AG04450 (cell line): ENCODE measurements at regions not wholly inside any gene's neighbourhood (a gene's known extent, or its start where the extent isn't known, plus 50 kb on each side); places are given as distances from the start of the nearest gene placed in this dataset.

ENCODE experiments used
- CTCF ChIA-PET: fragments of 300-600, 350-600 bp; formaldehyde crosslinking; extraction: SDS; loops from one replicate; lab custom pipeline; 2022; ENCODE audit warnings: antibody characterized with exemption, inconsistent platforms; lab: Charles Lee
- POLR2A ChIA-PET: fragments of 350-600 bp; formaldehyde crosslinking; extraction: SDS; loops from one replicate; lab custom pipeline; 2021; ENCODE audit warnings: antibody characterized with exemption, inconsistent platforms; lab: Yijun Ruan, JAX
- DNase-seq: peaks from one replicate; pipeline ENCODE4 v3.0.0-alpha.2; 2011; ENCODE audit warnings: low read depth, low spot score
- H3K27ac ChIP-seq: one replicate; pipeline ENCODE4 v1.5.1; 2012; ENCODE audit warnings: low read depth, low read length, control low read depth
- H3K27me3 ChIP-seq: one replicate; pipeline ENCODE4 v1.6.0; 2012; ENCODE audit warnings: low read length; ENCODE audit not compliant: control insufficient read depth, insufficient read depth
- H3K4me3 ChIP-seq: 2 replicates; pipeline ENCODE4 v1.5.1; 2011; ENCODE audit warnings: mild to moderate bottlenecking, low read depth, low read length, control low read depth
- H3K9me3 ChIP-seq: 2 replicates; pipeline ENCODE4 v1.5.1; 2012; ENCODE audit warnings: low read length; ENCODE audit not compliant: control insufficient read depth, insufficient read depth
- TF ChIP-seq, protein P1 (sequence below): IDR thresholded peaks from 2 replicates; pipeline ENCODE4 v1.5.1; 2011; ENCODE audit warnings: low read depth, low read length, control low read depth, inconsistent platforms

DNA sequence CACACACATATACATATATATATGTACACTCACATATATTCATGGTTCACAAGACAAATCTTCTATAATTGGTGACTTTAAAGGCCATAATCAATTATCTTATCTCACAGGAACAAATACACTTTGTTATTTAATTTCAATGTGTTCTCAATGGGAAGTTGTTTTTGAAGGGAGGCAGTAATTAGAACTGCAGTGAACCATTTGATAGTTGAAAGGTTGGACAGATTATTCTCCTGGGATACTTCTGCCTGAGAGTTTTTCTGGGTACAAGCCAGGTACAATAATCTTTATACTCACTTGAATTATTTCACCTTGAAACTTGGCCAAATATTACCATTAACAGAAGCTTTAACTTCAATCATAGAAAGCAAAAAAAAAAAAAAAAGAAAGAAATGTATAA is 546.6 kb upstream of the LRRTM4 start:
- TF ChIP-seq, protein P1, sequence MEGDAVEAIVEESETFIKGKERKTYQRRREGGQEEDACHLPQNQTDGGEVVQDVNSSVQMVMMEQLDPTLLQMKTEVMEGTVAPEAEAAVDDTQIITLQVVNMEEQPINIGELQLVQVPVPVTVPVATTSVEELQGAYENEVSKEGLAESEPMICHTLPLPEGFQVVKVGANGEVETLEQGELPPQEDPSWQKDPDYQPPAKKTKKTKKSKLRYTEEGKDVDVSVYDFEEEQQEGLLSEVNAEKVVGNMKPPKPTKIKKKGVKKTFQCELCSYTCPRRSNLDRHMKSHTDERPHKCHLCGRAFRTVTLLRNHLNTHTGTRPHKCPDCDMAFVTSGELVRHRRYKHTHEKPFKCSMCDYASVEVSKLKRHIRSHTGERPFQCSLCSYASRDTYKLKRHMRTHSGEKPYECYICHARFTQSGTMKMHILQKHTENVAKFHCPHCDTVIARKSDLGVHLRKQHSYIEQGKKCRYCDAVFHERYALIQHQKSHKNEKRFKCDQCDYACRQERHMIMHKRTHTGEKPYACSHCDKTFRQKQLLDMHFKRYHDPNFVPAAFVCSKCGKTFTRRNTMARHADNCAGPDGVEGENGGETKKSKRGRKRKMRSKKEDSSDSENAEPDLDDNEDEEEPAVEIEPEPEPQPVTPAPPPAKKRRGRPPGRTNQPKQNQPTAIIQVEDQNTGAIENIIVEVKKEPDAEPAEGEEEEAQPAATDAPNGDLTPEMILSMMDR, result no peak
- Histone ChIP-seq H3K27ac (no peak overlapping the region), H3K9me3 (peaks cover 4% of the 10 kb centered on the region; the same call in 1 of the 2 replicates), H3K27me3 (no peaks in the 10 kb centered on the region), H3K4me3 (no peak overlapping the region)
- no peak for DNase-seq
- CTCF ChIA-PET, result no interaction called here
- POLR2A ChIA-PET, result no interaction called here

DNA sequence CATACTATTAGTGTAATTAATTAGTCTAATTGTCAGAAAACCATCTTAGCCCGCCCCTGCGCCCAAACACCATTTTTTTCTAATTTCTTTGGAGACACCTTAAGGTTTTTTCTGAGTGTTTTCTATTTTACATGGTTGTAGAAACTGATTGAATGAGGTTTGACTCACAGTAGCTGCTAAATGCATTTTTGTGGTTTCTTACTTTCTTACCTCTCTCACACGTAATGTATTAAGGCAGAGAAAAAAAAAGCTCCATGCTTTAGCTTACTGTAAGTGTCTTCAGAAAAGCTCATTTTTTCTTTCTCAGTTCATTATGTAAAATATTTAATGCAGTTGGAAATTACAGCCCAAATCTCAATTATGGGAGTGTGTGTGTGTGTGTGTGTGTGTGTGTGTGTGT is 548.5 kb upstream of the LRRTM4 start:
- TF ChIP-seq, protein P1, result no peak
- Histone ChIP-seq H3K27ac (no peak overlapping the region), H3K4me3 (no peak overlapping the region), H3K9me3 (peaks cover 11% of the 10 kb centered on the region), H3K27me3 (no peaks in the 10 kb centered on the region)
- DNase-seq, result no peak
- POLR2A ChIA-PET, result no interaction called here
- CTCF ChIA-PET, result no interaction called here

- TF ChIP-seq, protein P1, result no peak
- DNase-seq, result no peak
- POLR2A ChIA-PET, result no interaction called here
- Histone ChIP-seq H3K27ac (no peak overlapping the region), H3K9me3 (peaks cover 14% of the 10 kb centered on the region), H3K27me3 (no peaks in the 10 kb centered on the region), H3K4me3 (no peak overlapping the region)
- CTCF ChIA-PET, result no interaction called here
Measured at GRCh38 chr2:78077633-78078032, 555.5 kb upstream of the LRRTM4 start.

- H3K27ac ChIP-seq, result no peak overlapping the region
- POLR2A ChIA-PET, result no interaction called here
- peaks cover 9% of the 10 kb centered on the region for H3K9me3 ChIP-seq
- DNase-seq, result no peak
- CTCF ChIA-PET, result no interaction called here
- TF ChIP-seq, protein P1, result no peak
- no peak overlapping the region for H3K4me3 ChIP-seq
- no peaks in the 10 kb centered on the region for H3K27me3 ChIP-seq
Measured at GRCh38 chr2:78082555-78082954, 560.4 kb upstream of the LRRTM4 start.

DNA sequence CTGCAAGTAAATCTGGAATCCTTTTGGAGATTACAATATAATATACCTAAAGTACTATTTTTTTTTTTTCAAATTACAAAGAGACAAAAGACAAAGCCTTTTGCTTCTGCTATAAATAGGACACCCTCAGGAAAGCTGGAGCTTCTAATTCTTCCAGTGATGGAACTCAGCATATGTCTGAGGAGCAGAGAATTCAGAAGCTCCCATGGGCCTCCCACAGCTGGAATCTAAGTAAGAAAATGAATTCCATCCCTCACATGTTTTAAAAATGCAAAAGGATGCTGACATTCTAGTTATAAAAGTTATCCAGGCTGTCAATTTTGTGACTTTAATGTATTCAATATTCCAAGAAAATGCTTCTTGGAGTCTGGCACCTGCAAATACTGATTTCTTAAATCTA is 571.3 kb upstream of the LRRTM4 start:
- CTCF ChIA-PET, result no interaction called here
- H3K27me3 ChIP-seq, result no peaks in the 10 kb centered on the region
- POLR2A ChIA-PET, result no interaction called here
- no peak overlapping the region for H3K4me3 ChIP-seq
- peaks cover 14% of the 10 kb centered on the region for H3K9me3 ChIP-seq
- no peak overlapping the region for H3K27ac ChIP-seq
- TF ChIP-seq, protein P1, result no peak
- no peak for DNase-seq
